ENCODE measurements at regions not wholly inside any gene's neighbourhood (a gene's known extent, or its start where the extent isn't known, plus 50 kb on each side); places are given as distances from the start of the nearest gene placed in this dataset.

DNA sequence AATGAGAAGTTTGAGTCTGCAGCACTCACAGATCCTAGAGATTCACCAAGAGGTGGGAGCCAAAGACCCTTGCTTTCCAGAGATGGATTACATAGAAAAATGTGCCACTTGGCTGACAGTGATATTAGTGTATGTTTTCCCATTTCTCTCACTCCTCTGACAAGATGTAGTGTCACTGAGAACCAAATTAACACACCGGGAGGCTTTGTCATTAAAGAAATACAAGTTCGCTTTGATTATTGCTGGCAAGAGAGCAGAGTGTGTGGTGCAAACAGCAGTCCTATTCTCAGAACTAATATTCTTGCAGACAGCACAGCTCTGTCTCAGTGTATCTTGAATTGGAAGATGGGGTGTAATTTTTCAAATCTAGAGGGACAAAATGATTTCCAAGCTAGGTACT, 171.6 kb upstream of the SETBP1 start:
- no peak for TF ChIP-seq EZH2 (IDR thresholded peaks at IDR 0.05; ENCODE audit: insufficient read depth, low read length)
- TF ChIP-seq, protein P1, sequence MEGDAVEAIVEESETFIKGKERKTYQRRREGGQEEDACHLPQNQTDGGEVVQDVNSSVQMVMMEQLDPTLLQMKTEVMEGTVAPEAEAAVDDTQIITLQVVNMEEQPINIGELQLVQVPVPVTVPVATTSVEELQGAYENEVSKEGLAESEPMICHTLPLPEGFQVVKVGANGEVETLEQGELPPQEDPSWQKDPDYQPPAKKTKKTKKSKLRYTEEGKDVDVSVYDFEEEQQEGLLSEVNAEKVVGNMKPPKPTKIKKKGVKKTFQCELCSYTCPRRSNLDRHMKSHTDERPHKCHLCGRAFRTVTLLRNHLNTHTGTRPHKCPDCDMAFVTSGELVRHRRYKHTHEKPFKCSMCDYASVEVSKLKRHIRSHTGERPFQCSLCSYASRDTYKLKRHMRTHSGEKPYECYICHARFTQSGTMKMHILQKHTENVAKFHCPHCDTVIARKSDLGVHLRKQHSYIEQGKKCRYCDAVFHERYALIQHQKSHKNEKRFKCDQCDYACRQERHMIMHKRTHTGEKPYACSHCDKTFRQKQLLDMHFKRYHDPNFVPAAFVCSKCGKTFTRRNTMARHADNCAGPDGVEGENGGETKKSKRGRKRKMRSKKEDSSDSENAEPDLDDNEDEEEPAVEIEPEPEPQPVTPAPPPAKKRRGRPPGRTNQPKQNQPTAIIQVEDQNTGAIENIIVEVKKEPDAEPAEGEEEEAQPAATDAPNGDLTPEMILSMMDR (IDR thresholded peaks at IDR 0.05; ENCODE audit: insufficient read depth, low read depth, low read length), result no peak
